Endothelial cell of umbilical vein (primary cell): ENCODE measurements at regions not wholly inside any gene's neighbourhood (a gene's known extent, or its start where the extent isn't known, plus 50 kb on each side); places are given as distances from the start of the nearest gene placed in this dataset.

Experiments used
- BruUV-seq: library from RNA; stranded (reverse); fragments of 400-500 nt; replicated peaks from 2 replicates; lab custom pipeline; 2021; lab: Mats Ljungman, UMichigan
- CTCF ChIA-PET: fragments of 300-600, 350-600 bp; sonication (Branson Sonifier 250); formaldehyde crosslinking; loops from one replicate; lab custom pipeline; 2021; ENCODE audit warnings: antibody characterized with exemption, inconsistent platforms; lab: Charles Lee
- POLR2A ChIA-PET: fragments of 300-600, 350-600 bp; sonication (Branson Sonifier 250); formaldehyde crosslinking; loops from one replicate; lab custom pipeline; 2021; ENCODE audit warnings: antibody characterized with exemption, inconsistent platforms; lab: Charles Lee
- DNase-seq: peaks from one replicate; pipeline ENCODE4 v3.0.0-alpha.2; 2011; ENCODE audit warnings: low read depth, low spot score
- FAIRE-seq: peaks from 2 replicates; lab custom pipeline; 2011; peaks lifted over from hg19 to GRCh38; lab: Jason Lieb, UNC
- H2AFZ ChIP-seq: 2 replicates; pipeline ENCODE4 v1.6.0; 2012; ENCODE audit warnings: low read depth, low read length, control low read depth, inconsistent platforms
- H3K27ac ChIP-seq: 2 replicates; pipeline ENCODE4 v1.5.1; 2011; ENCODE audit warnings: low read depth, mild to moderate bottlenecking, control low read depth, low read length, moderate library complexity; ENCODE audit not compliant: insufficient read depth
- H3K27me3 ChIP-seq, 2 experiments: 2 replicates each; pipeline versions ENCODE4 v1.6.0 to v1.6.1; 2011; ENCODE audit warnings: low read length in 2 of 2, mixed read lengths in 1 of 2; ENCODE audit not compliant: control insufficient read depth in 2 of 2, insufficient read depth in 2 of 2
- H3K36me3 ChIP-seq, 2 experiments: 2 replicates in 1 of 2; 3 replicates in 1 of 2; pipeline ENCODE4 v1.5.1; 2011; ENCODE audit warnings: low read length in 2 of 2, mild to moderate bottlenecking in 1 of 2, moderate library complexity in 1 of 2; ENCODE audit not compliant: control insufficient read depth in 2 of 2, insufficient read depth in 2 of 2; ENCODE audit errors: extremely low read depth in 1 of 2
- H3K4me1 ChIP-seq: 3 replicates; pipeline ENCODE4 v1.5.1; 2011; ENCODE audit warnings: mild to moderate bottlenecking, low read length; ENCODE audit not compliant: control insufficient read depth, insufficient read depth; ENCODE audit errors: extremely low read depth
- H3K4me2 ChIP-seq: 2 replicates; pipeline ENCODE4 v1.6.1; 2011; ENCODE audit warnings: low read length, control low read depth, mixed read lengths; ENCODE audit not compliant: insufficient read depth
- H3K4me3 ChIP-seq, 3 experiments: fragments of 200-600 bp in 1 of 3; sonication (generic), shearing (Covaris generic) in 1 of 3; replicated peaks in 1 of 3; 2 replicates each; pipeline ENCODE4 v1.5.1; 2011 to 2016; ENCODE audit warnings: control low read depth in 3 of 3, low read length in 3 of 3, mild to moderate bottlenecking in 2 of 3, inconsistent platforms in 1 of 3, low read depth in 1 of 3, moderate library complexity in 1 of 3; ENCODE audit not compliant: insufficient read depth in 1 of 3
- H3K79me2 ChIP-seq: 2 replicates; pipeline ENCODE4 v1.6.0; 2012; ENCODE audit warnings: low read length, inconsistent platforms; ENCODE audit not compliant: control insufficient read depth, insufficient read depth
- H3K9ac ChIP-seq: replicated peaks from 2 replicates; pipeline ENCODE3; 2011; ENCODE audit warnings: low read length, control low read depth; ENCODE audit not compliant: insufficient read depth; ENCODE audit errors: extremely low read depth
- H3K9me1 ChIP-seq: replicated peaks from 3 replicates; pipeline ENCODE4 v1.6.0; 2011; ENCODE audit warnings: mild to moderate bottlenecking, low read length; ENCODE audit not compliant: control insufficient read depth, insufficient read depth; ENCODE audit errors: extremely low read depth
- H3K9me3 ChIP-seq: replicated peaks from 2 replicates; pipeline ENCODE4 v1.5.1; 2012; ENCODE audit warnings: low read length, inconsistent platforms; ENCODE audit not compliant: control insufficient read depth, insufficient read depth
- H4K20me1 ChIP-seq: replicated peaks from 2 replicates; pipeline ENCODE3; 2011; ENCODE audit warnings: mild to moderate bottlenecking, low read length; ENCODE audit not compliant: control insufficient read depth, insufficient read depth; ENCODE audit errors: extremely low read depth
- GATA2 ChIP-seq: IDR thresholded peaks from 2 replicates; pipeline ENCODE4 v1.7.0; 2011; ENCODE audit warnings: low read depth, mild to moderate bottlenecking, moderate library complexity, mixed read lengths, low read length; ENCODE audit not compliant: insufficient read length, insufficient read depth
- JUN ChIP-seq: IDR thresholded peaks from 2 replicates; pipeline ENCODE4 v1.6.1; 2011; ENCODE audit warnings: borderline replicate concordance, low read depth; ENCODE audit not compliant: insufficient read length, insufficient read depth
- MAX ChIP-seq: IDR thresholded peaks from 2 replicates; pipeline ENCODE4 v1.6.1; 2011; ENCODE audit not compliant: insufficient read depth, insufficient read length
- MYC ChIP-seq: IDR thresholded peaks from one replicate; pipeline ENCODE4 v1.6.1; 2011; ENCODE audit warnings: mild to moderate bottlenecking, low read depth, low read length
- POLR2A ChIP-seq: IDR thresholded peaks from 2 replicates; pipeline ENCODE4 v1.6.1; 2012; ENCODE audit warnings: low read depth, mild to moderate bottlenecking, control low read depth, low read length
- POLR2AphosphoS5 ChIP-seq: IDR thresholded peaks from 2 replicates; pipeline ENCODE4 v1.6.1; 2012; ENCODE audit warnings: low read depth, mild to moderate bottlenecking, control low read depth, low read length, moderate library complexity; ENCODE audit not compliant: insufficient read depth
- dilution Hi-C: fragments of 300-500 bp; cut with MboI; formaldehyde crosslinking; loops from one replicate; pipeline ENCODE4 v1.15.0; 2019; ENCODE audit warnings: low sequenced_read_pairs; ENCODE audit not compliant: extremely low pct_ligation_motif_present
- intact Hi-C: fragments of 100-400 bp; cut with micrococcal nuclease; formaldehyde crosslinking; loops from one replicate; pipeline ENCODE4 v1.10.0; 2022

GRCh38 chr4:115769396-115769795, 656.0 kb upstream of the NDST4 start:
- dilution Hi-C loops: no loop called here
- no peaks in the 10 kb centered on the region for H3K4me1 ChIP-seq
- BruUV-seq: no TSS peak
- intact Hi-C loops: no loop called here
- ChIA-PET CTCF (interaction anchor here (1.3 kb wide), 1 partner anchor 10 kb away, joined by 3 read pairs; no protein-coding TSS in a partner anchor), POLR2A (no interaction called here)
- DNase-seq (no peak), FAIRE-seq (no peak)
- no peak overlapping the region for H3K27ac ChIP-seq
- H4K20me1 ChIP-seq: no peaks in the 10 kb centered on the region
- H3K4me2 ChIP-seq: no peak overlapping the region
- H3K9ac ChIP-seq: no peak overlapping the region
- H3K36me3 ChIP-seq: no peaks in the 10 kb centered on the region
- no peaks in the 10 kb centered on the region for H3K9me1 ChIP-seq
- TF ChIP-seq MYC (no peak), POLR2AphosphoS5 (no peak), GATA2 (no peak), JUN (no peak), POLR2A (no peak)
- H2AFZ ChIP-seq: no peak overlapping the region
- no peaks in the 10 kb centered on the region for H3K79me2 ChIP-seq
- H3K9me3 ChIP-seq: no peaks in the 10 kb centered on the region
- H3K27me3 ChIP-seq: no peaks in the 10 kb centered on the region
- no peak overlapping the region for H3K4me3 ChIP-seq

GRCh38 chr4:115763051-115763450, 649.6 kb upstream of the NDST4 start:
- H3K9ac ChIP-seq: no peak overlapping the region
- CTCF ChIA-PET: no interaction called here
- dilution Hi-C loops: no loop called here
- no peak overlapping the region for H3K4me3 ChIP-seq
- BruUV-seq: no TSS peak
- no peaks in the 10 kb centered on the region for H3K36me3 ChIP-seq
- no peaks in the 10 kb centered on the region for H3K79me2 ChIP-seq
- H4K20me1 ChIP-seq: no peaks in the 10 kb centered on the region
- H3K9me3 ChIP-seq: peaks cover 8% of the 10 kb centered on the region
- no peak for DNase-seq
- TF ChIP-seq JUN (no peak), MAX (no peak)
- intact Hi-C loops: no loop called here
- no peak overlapping the region for H2AFZ ChIP-seq
- no peaks in the 10 kb centered on the region for H3K9me1 ChIP-seq
- H3K27ac ChIP-seq: no peak overlapping the region
- POLR2A ChIA-PET: no interaction called here
- FAIRE-seq: no peak
- no peak overlapping the region for H3K4me2 ChIP-seq
- H3K4me1 ChIP-seq: no peaks in the 10 kb centered on the region
- no peaks in the 10 kb centered on the region for H3K27me3 ChIP-seq
